Left lung (tissue), 4 donors: ENCODE measurements at regions not wholly inside any gene's neighbourhood (a gene's known extent, or its start where the extent isn't known, plus 50 kb on each side); places are given as distances from the start of the nearest gene placed in this dataset.

Experiments used
- ATAC-seq: fragments of 200-7000 bp; cut with Tn5 transposase; one replicate; pipeline ENCODE4 v1.9.1; 2020; ENCODE audit warnings: moderate library complexity
- DNase-seq, 4 donors: peaks; one replicate each; pipeline ENCODE4 v3.0.0-alpha.2; 2013 to 2020
- H3K27ac ChIP-seq, 2 donors: fragments of 200-600 bp; sonication (generic) in 1 of 2; one replicate each; pipeline versions ENCODE4 v1.5.0 to v1.8.0; 2020 to 2021
- H3K27me3 ChIP-seq, 2 donors: fragments of 200-600 bp; sonication (generic) in 1 of 2; one replicate each; pipeline versions ENCODE4 v1.5.0 to v1.8.0; 2020 to 2021
- H3K36me3 ChIP-seq, 2 donors: fragments of 200-600 bp; sonication (generic) in 1 of 2; one replicate each; pipeline versions ENCODE4 v1.5.0 to v1.8.0; 2020 to 2021
- H3K4me1 ChIP-seq, 2 donors: fragments of 200-600 bp; one replicate each; pipeline ENCODE4 v1.8.0; 2021
- H3K4me3 ChIP-seq, 2 donors: fragments of 200-600 bp; sonication (generic) in 1 of 2; one replicate each; pipeline versions ENCODE4 v1.5.0 to v1.8.0; 2020 to 2021; ENCODE audit warnings: mild to moderate bottlenecking in 1 of 2
- H3K9me3 ChIP-seq, 2 donors: fragments of 200-600 bp; sonication (generic) in 1 of 2; one replicate each; pipeline versions ENCODE4 v1.5.0 to v1.8.0; 2020 to 2021
- intact Hi-C, 2 donors: fragments of 100-400 bp; cut with DNase I; formaldehyde crosslinking; loops; one replicate each; pipeline versions ENCODE4 v1.11.2 to v1.14.2; 2022
- TF ChIP-seq, protein P1 (sequence below), 2 donors: fragments of 200-600 bp; sonication (generic) in 1 of 2; IDR thresholded peaks; one replicate each; pipeline versions ENCODE4 v1.5.0 to v1.8.0; 2021; ENCODE audit warnings: antibody characterized with exemption in 2 of 2
- donor health status: DM: no; HTN: yes; CAD: no.
- donor health status: DM: no; HTN: no; CAD: no.

DNA sequence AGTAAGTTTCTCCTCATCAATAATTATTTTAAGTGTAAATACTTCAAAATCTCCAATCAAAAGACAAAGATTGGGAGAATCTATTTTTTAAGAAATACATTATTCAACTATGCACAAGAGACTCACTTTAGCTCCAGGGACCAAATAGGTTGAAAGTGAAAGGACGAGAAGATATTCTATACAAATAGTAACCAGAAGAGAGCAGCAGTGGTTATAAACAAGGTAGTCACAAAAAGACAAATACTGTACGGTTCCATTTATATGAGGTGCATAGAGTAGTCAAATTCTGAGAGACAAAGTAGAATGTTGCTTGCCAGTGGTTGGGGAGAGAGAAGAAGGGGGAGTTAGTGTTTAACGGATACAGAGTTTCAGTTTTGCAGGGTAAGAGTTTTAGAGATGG, 69.8 kb downstream of the POU3F3 start:
- peaks cover 0 to 3% of the 10 kb centered on the region in 2 donors for H3K9me3 ChIP-seq
- DNase-seq, result no peak

DNA sequence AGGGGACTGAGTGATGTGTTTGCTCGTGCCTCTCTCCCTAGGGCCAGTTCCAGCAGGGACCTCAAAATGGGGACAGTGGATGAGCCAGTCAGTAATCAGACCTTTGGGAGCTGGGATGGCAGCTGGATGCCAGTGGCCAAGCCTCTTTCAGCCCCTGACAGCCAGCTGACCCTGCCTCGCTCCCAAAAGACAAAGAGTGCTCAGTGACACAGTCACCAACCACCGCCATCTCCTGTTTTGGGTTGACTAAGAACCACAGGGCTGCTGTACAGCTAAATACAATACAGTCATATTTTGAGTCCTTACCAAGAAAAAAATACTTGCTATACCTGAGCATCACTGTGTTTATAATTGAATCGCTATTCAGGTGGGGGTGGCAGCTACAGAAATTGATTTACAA, 75.7 kb downstream of the POU3F3 start:
- H3K27me3 ChIP-seq, result no peaks in the 10 kb centered on the region
- DNase-seq, result no peak
- no peak overlapping the region for H3K27ac ChIP-seq
- TF ChIP-seq, protein P1, sequence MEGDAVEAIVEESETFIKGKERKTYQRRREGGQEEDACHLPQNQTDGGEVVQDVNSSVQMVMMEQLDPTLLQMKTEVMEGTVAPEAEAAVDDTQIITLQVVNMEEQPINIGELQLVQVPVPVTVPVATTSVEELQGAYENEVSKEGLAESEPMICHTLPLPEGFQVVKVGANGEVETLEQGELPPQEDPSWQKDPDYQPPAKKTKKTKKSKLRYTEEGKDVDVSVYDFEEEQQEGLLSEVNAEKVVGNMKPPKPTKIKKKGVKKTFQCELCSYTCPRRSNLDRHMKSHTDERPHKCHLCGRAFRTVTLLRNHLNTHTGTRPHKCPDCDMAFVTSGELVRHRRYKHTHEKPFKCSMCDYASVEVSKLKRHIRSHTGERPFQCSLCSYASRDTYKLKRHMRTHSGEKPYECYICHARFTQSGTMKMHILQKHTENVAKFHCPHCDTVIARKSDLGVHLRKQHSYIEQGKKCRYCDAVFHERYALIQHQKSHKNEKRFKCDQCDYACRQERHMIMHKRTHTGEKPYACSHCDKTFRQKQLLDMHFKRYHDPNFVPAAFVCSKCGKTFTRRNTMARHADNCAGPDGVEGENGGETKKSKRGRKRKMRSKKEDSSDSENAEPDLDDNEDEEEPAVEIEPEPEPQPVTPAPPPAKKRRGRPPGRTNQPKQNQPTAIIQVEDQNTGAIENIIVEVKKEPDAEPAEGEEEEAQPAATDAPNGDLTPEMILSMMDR (IDR thresholded peaks at IDR 0.05), result no peak
- ATAC-seq, result no peak
- H3K9me3 ChIP-seq, result peaks cover 0 to 2% of the 10 kb centered on the region in 2 donors
- intact Hi-C loops, result no loop called here
- no peaks in the 10 kb centered on the region for H3K36me3 ChIP-seq
- no peak overlapping the region for H3K4me3 ChIP-seq
- H3K4me1 ChIP-seq, result no peaks in the 10 kb centered on the region

More for the DNA sequence above, 69.8 kb downstream of the POU3F3 start:
- Histone ChIP-seq H3K4me1 (no peaks in the 10 kb centered on the region), H3K4me3 (no peak overlapping the region), H3K27ac (no peak overlapping the region), H3K36me3 (no peaks in the 10 kb centered on the region), H3K27me3 (no peaks in the 10 kb centered on the region)
- intact Hi-C loops, result no loop called here
- TF ChIP-seq, protein P1 (IDR thresholded peaks at IDR 0.05), result no peak
- ATAC-seq, result no peak

DNA sequence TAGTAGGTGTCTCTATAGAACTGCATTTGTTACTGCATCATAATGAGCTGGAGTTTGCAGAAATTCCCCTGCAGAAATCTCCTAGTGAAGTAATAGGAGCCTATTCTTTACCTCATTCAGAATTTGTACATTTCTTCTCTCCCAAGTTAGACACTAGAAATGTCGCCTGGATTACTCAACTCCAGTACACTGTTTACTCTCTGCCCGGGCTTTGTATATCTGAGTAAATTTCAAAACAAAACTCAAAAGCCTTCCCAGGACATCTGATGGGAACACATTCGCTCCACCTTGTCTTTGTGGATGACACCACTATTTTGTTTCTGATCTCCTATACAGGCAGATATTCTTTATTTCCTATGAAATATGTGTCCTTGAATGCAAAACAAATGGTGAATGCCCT, 76.8 kb downstream of the POU3F3 start:
- no peak overlapping the region for H3K27ac ChIP-seq
- DNase-seq (no peak), ATAC-seq (no peak)
- H3K4me3 ChIP-seq, result no peak overlapping the region
- intact Hi-C loops, result no loop called here
- TF ChIP-seq, protein P1 (IDR thresholded peaks at IDR 0.05), result no peak
- no peaks in the 10 kb centered on the region for H3K4me1 ChIP-seq
- H3K36me3 ChIP-seq, result no peaks in the 10 kb centered on the region
- H3K27me3 ChIP-seq, result no peaks in the 10 kb centered on the region
- H3K9me3 ChIP-seq, result peaks cover 0 to 2% of the 10 kb centered on the region in 2 donors

DNA sequence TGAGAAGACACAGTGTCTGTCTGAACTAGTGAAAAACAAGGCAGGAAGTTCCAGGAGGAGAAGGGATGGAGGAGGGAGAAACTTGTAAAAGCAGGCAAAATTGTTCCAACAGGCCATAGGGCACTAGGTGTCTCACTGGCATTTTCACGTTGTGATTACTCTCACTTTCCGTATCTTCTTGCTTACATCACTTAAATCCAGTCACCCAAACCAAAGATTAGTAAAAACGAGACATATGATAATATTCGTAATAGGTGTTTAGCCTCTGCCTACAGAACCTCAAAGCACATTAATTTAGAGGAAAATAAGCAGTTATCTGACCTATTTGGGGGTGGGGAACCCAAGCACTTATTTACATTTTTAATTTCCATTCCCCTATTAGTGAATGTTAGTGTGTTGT, 78.3 kb downstream of the POU3F3 start:
- TF ChIP-seq, protein P1 (IDR thresholded peaks at IDR 0.05), result no peak
- Histone ChIP-seq H3K36me3 (no peaks in the 10 kb centered on the region), H3K4me1 (no peaks in the 10 kb centered on the region), H3K27ac (no peak overlapping the region), H3K9me3 (no peaks in the 10 kb centered on the region), H3K4me3 (no peak overlapping the region), H3K27me3 (no peaks in the 10 kb centered on the region)
- no peak for DNase-seq
- ATAC-seq, result no peak
- intact Hi-C loops, result no loop called here

DNA sequence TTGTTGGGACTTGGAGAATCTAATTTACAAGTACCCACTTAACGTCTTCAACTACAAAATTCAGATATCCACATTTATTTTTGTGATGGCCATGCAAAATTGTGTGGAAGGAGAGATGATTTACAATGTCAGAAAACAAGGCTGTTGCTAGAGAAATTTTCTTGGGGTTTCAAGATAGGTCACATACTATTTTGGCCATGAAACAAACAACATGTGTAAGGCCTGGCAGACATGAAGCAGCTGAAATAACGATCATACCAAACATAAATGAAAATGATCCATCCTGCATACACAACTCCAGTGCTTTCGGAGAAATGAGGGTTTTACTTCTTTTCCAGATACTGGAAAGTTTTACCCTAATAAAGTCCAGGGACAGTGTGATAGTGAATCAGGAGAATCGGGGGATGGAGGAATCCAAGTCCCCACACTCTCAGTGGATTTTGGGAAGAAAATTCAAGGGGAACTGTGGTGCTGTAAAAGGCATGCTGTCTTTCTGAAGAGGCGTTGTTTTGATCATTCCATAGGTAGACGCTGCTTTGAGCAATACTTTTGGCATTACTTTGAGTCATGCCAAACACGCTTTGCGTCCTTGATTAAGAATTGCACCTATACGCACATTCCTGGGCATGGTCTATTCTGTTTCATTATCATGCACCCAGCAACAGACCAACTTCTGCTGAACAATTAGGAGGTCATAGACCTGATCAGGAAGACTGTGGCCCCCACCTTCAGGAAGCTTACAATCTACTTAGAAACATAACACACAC, 79.4 kb downstream of the POU3F3 start:
- H3K9me3 ChIP-seq, result no peaks in the 10 kb centered on the region
- no peaks in the 10 kb centered on the region for H3K4me1 ChIP-seq
- ATAC-seq (no peak), DNase-seq (peak in 1 of 4 donors; percentile 31)
- TF ChIP-seq, protein P1 (IDR thresholded peaks at IDR 0.05), result no peak
- no peak overlapping the region for H3K27ac ChIP-seq
- no peaks in the 10 kb centered on the region for H3K36me3 ChIP-seq
- no peak overlapping the region for H3K4me3 ChIP-seq
- intact Hi-C loops, result no loop called here
- no peaks in the 10 kb centered on the region for H3K27me3 ChIP-seq
